ENCODE measurements at regions not wholly inside any gene's neighbourhood (a gene's known extent, or its start where the extent isn't known, plus 50 kb on each side); places are given as distances from the start of the nearest gene placed in this dataset.
"Not testable (repeated sequence)": the region's sequence is repeated elsewhere in the genome, so short reads cannot be mapped to it uniquely, and the experiment has no call there.

GRCh38 chr11:67776852-67777520 lies 102.6 kb upstream of the ALDH3B2 start:
- DNase-seq (ENCODE audit: low spot score), result no peak

- DNase-seq (ENCODE audit: low spot score), result not testable (repeated sequence)
These were observed 99.8 kb upstream of the ALDH3B2 start for GRCh38 chr11:67774175-67774574.

GRCh38 chr11:67768001-67768730 lies 93.7 kb upstream of the ALDH3B2 start:
- DNase-seq (ENCODE audit: low spot score), result not testable (repeated sequence)

- not testable (repeated sequence) for DNase-seq (ENCODE audit: low spot score)
These were observed 86.8 kb upstream of the ALDH3B2 start for GRCh38 chr11:67761211-67761610.

DNA sequence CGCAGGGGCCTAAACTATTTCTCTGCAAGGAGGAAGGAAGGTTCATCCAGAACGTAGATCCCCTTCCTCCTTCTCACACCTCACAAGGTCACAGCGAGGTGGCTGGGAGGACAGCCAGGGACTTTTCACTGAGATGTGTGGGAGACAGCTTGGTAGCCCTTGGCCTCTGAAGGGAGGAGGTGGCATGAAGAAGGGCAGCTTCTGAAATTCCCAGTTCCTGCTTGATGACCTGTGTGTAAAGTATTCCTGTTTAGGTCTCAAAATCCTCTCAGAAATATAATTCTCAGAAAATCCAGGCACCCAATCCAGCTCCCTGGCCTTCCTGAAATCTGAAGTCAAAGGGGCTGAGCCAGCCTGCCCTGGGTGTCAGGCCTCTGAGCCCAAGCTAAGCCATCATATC lies 84.9 kb upstream of the ALDH3B2 start:
- DNase-seq (ENCODE audit: low spot score), result not testable (repeated sequence)

- not testable (repeated sequence) for DNase-seq (ENCODE audit: low spot score)
These were observed 84.0 kb upstream of the ALDH3B2 start for GRCh38 chr11:67758467-67758866.

GRCh38 chr11:67758009-67758408 lies 83.6 kb upstream of the ALDH3B2 start:
- DNase-seq (ENCODE audit: low spot score), result not testable (repeated sequence)

DNA sequence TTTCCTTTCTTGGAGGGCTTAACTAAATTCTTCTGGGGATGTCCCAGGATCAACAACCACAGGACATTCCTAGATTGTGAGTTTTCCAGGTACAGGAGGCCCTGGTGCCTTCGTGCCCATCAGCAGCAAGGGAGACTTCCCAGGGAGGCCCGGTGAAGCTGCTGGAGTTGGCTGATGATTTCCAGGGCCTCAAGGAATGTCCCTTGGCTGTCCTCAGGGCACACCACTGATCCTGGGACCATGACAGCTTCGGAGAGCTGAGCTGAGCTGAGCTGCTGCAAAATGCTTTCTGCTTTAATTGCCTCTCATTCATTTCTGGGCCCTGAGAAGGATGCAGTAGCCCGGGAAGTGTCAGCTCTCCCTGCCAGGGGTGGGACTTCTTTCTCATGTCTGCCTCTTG lies 79.4 kb upstream of the ALDH3B2 start:
- not testable (repeated sequence) for DNase-seq (ENCODE audit: low spot score)

GRCh38 chr11:67745181-67745726 lies 70.8 kb upstream of the ALDH3B2 start:
- DNase-seq (ENCODE audit: low spot score), result no peak

DNA sequence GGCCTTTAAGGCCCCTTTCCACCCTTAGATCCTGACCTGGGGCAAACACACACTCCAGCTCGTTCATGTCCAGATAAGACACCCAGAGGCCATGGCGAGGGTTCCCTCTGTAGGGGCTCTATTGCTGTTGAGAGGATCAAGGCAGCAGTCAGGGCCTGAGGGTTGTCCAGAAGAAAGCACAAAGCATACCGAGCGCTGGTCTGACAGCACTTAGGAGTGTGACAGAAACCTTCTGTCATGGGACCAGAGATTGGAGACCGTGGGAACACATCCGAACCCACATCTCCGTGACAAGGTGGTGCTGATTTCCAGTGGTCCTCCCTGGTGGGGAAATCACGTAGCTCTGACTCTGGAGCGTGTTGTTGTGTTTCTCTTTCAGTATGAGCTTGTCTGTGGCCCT lies 69.8 kb upstream of the ALDH3B2 start:
- DNase-seq (ENCODE audit: low spot score), result not testable (repeated sequence)

GRCh38 chr11:67738231-67738630 lies 63.8 kb upstream of the ALDH3B2 start:
- not testable (repeated sequence) for DNase-seq (ENCODE audit: low spot score)

GRCh38 chr11:67737562-67738080 lies 63.2 kb upstream of the ALDH3B2 start:
- DNase-seq (ENCODE audit: low spot score), result not testable (repeated sequence)

DNA sequence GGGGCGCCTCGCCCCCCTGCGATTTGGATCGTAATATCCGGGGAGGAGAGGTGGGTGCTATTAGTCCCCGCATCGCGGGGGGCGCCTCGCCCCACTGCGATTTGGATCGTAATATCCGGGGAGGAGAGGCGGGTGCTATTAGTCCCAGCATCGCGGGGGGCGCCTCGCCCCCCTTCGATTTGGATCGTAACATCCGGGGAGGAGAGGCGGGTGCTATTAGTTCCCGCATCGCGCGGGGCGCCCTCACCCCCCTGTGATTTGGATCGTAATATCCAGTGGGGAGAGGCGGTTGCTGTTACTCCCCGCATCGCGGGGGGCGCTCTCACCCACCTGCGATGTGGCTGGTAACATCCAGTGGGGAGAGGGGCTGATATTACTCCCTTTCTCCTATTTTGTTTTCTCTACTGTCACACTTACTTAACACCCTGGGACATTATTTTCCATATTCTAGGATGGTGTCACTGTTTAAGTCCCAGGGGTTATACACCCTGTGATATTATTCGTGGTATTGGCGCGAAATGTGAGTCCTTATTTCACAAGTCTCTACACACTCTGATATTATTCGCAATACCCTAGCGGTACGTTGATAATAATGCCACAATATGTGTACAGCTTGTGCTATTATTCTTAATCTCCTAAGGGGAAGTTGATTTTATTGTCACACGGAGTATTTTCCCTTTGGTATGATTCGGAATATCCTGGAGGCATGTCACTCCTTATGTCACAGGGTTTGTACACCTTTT lies 57.8 kb upstream of the ALDH3B2 start:
- no peak for DNase-seq (ENCODE audit: low spot score)

GRCh38 chr11:67731583-67731982 lies 57.2 kb upstream of the ALDH3B2 start:
- no peak for DNase-seq (ENCODE audit: low spot score)

GRCh38 chr11:67728163-67728571 lies 53.7 kb upstream of the ALDH3B2 start:
- DNase-seq (ENCODE audit: low spot score), result not testable (repeated sequence)

GRCh38 chr11:67727066-67728040 lies 52.9 kb upstream of the ALDH3B2 start:
- DNase-seq (ENCODE audit: low spot score), result not testable (repeated sequence)
